HUES64 (cell line): ENCODE measurements at regions not wholly inside any gene's neighbourhood (a gene's known extent, or its start where the extent isn't known, plus 50 kb on each side); places are given as distances from the start of the nearest gene placed in this dataset.
"Not testable (repeated sequence)": the region's sequence is repeated elsewhere in the genome, so short reads cannot be mapped to it uniquely, and the experiment has no call there.

Experiments used
- H3K27ac ChIP-seq: 2 replicates; pipeline ENCODE4 v1.7.0; 2013; ENCODE audit warnings: low read depth, low read length, inconsistent platforms
- H3K27me3 ChIP-seq: 2 replicates; pipeline ENCODE4 v1.6.1; 2013; ENCODE audit warnings: mild to moderate bottlenecking, low read length; ENCODE audit not compliant: insufficient read depth
- H3K36me3 ChIP-seq: 2 replicates; pipeline ENCODE4 v1.6.1; 2013; ENCODE audit warnings: mild to moderate bottlenecking, low read length; ENCODE audit not compliant: insufficient read depth
- H3K4me1 ChIP-seq: 2 replicates; pipeline ENCODE4 v1.6.1; 2013; ENCODE audit warnings: mild to moderate bottlenecking, low read length, moderate library complexity; ENCODE audit not compliant: insufficient read depth
- H3K4me3 ChIP-seq: 2 replicates; pipeline ENCODE4 v1.5.1; 2013; ENCODE audit warnings: mild to moderate bottlenecking, low read length, moderate library complexity
- H3K9ac ChIP-seq: 2 replicates; pipeline ENCODE4 v1.6.1; 2013; ENCODE audit warnings: mild to moderate bottlenecking, low read depth, low read length
- H3K9me3 ChIP-seq: 2 replicates; pipeline ENCODE4 v1.6.1; 2013; ENCODE audit warnings: low read depth, low read length; ENCODE audit not compliant: insufficient read depth
- WGBS: fragments of 150-250, 120-280 bp; methylation state at CpG from one replicate; pipeline ENCODE4 v1.1.7; 2013; ENCODE audit warnings: missing lambda C conversion rate; 5-methylcytosine and 5-hydroxymethylcytosine counted together

DNA sequence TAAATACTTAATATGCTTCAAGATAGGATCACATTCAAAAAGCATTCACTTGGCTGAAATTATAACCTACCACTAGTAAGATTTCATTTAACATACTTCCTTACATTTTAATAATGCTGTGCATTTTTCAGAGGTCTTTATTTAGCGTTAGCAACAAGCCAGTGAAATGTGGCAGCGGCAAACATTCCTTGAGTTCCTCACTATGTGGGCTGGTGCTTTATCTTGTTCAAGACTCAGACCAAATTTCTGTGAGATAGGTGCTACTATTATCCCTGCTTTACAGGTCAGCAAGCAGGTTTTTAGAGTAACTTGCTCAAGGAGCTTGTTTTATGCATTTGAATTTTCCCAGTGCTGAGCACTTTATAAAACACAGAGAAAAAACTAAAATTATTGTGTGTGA is 132.7 kb downstream of the PLPPR4 start:
- Histone ChIP-seq H3K27me3 (no peaks in the 10 kb centered on the region), H3K9me3 (no peaks in the 10 kb centered on the region)
- 64% methylated on average over 2 of the region's 2 CpGs for WGBS

DNA sequence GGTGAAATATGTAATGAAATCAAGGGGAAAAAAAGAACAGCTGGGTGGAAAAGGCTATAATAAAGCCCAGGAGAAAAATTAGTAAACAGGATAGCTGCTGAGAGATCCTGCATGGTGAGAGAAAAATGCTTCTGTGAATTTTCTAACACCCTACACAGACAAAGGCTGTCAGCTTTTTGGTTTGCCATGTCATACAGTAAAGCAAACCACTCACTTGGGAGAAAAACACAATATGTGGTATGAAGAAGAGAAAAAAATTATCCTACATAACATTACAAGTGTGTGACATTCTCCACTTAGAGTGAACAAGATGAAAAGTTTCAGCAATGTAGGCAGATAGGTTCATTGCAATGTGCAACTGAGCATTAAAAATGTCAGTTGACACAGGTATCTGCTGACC is 133.6 kb downstream of the PLPPR4 start:
- no peak overlapping the region for H3K9ac ChIP-seq

More for the DNA sequence above, 132.7 kb downstream of the PLPPR4 start:
- Histone ChIP-seq H3K4me1 (0 out of 2 replicates have a peak, but pooled peaks cover 5% of the 10 kb centered on the region), H3K9ac (no peak overlapping the region), H3K27ac (no peak overlapping the region), H3K36me3 (no peaks in the 10 kb centered on the region), H3K4me3 (no peak overlapping the region)

DNA sequence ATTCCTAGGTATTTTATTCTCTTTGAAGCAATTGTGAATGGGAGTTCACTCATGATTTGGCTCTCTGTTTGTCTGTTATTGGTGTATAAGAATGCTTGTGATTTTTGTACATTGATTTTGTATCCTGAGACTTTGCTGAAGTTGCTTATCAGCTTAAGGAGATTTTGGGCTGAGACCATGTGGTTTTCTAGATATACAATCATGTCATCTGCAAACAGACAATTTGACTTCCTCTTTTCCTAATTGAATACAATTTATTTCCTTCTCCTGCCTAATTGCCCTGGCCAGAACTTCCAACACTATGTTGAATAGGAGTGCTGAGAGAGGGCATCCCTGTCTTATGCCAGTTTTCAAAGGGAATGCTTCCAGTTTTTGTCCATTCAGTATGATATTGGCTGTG is 137.3 kb downstream of the PLPPR4 start:
- not testable (repeated sequence) for H3K9me3 ChIP-seq, H3K27ac ChIP-seq, H3K4me3 ChIP-seq, H3K9ac ChIP-seq, H3K4me1 ChIP-seq, H3K36me3 ChIP-seq, H3K27me3 ChIP-seq

More for the DNA sequence above, 133.6 kb downstream of the PLPPR4 start:
- Histone ChIP-seq H3K36me3 (no peaks in the 10 kb centered on the region), H3K9me3 (no peaks in the 10 kb centered on the region), H3K4me1 (0 out of 2 replicates have a peak, but pooled peaks cover 5% of the 10 kb centered on the region), H3K27me3 (no peaks in the 10 kb centered on the region), H3K27ac (no peak overlapping the region), H3K4me3 (no peak overlapping the region)

DNA sequence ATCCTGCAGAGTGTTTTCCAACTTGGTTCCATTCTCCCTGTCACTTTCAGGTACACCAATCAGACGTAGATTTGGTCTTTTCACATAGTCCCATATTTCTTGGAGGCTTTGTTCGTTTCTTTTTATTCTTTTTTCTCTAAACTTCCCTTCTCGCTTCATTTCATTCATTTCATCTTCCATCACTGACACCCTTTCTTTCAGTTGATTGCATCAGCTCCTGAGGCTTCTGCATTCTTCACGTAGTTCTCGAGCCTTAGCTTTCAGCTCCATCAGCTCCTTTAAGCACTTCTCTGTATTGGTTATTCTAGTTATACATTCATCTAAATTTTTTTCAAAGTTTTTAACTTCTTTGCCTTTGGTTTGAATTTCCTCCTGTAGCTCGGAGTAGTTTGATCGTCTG is 140.1 kb downstream of the PLPPR4 start:
- not testable (repeated sequence) for H3K4me1 ChIP-seq, H3K36me3 ChIP-seq, H3K27ac ChIP-seq, H3K4me3 ChIP-seq, H3K27me3 ChIP-seq, H3K9me3 ChIP-seq, H3K9ac ChIP-seq
- WGBS: over 99% methylated on average over 5 of the region's 7 CpGs

DNA sequence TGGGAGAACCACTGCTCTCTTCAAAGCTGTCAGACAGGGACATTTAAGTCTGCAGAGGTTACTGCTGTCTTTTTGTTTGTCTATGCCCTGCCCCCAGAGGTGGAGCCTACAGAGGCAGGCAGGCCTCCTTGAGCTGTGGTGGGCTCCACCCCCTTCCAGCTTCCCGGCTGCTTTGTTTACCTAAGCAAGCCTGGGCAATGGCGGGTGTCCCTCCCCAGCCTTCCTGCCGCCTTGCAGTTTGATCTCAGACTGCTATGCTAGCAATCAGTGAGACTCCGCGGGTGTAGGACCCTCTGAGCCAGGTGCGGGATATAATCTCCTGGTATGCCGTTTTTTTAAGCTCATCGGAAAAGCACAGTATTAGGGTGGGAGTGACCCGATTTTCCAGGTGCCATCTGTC is 141.0 kb downstream of the PLPPR4 start:
- H3K27me3 ChIP-seq, H3K27ac ChIP-seq, H3K36me3 ChIP-seq, H3K9ac ChIP-seq, H3K4me1 ChIP-seq, H3K9me3 ChIP-seq, H3K4me3 ChIP-seq: not testable (repeated sequence)
- 88% methylated on average over 9 of the region's 9 CpGs for WGBS

DNA sequence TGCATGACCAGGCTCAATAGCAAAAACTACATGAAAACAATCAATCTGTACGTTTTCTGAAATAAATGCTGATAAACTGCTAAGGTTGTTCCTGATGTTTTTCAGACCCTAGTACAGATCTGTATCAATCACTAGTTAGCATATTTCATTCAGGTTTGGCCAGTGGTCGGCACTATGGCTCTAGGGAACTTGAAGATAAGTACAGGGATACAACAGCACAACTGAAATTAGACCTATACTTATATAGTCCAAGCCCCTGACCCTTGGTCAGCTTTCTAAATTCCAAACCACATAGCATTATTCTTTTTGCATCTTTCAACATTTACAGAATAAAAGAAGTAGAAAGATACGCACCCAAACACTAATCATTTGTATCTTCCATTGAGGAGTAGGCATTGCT is 142.7 kb downstream of the PLPPR4 start:
- WGBS: 95% methylated on average over 3 of the region's 3 CpGs
- Histone ChIP-seq H3K9me3 (0 out of 2 replicates have a peak, but pooled peaks cover 6% of the 10 kb centered on the region), H3K27me3 (no peaks in the 10 kb centered on the region), H3K4me1 (no peaks in the 10 kb centered on the region), H3K4me3 (no peak overlapping the region), H3K36me3 (no peaks in the 10 kb centered on the region), H3K27ac (no peak overlapping the region), H3K9ac (no peak overlapping the region)

DNA sequence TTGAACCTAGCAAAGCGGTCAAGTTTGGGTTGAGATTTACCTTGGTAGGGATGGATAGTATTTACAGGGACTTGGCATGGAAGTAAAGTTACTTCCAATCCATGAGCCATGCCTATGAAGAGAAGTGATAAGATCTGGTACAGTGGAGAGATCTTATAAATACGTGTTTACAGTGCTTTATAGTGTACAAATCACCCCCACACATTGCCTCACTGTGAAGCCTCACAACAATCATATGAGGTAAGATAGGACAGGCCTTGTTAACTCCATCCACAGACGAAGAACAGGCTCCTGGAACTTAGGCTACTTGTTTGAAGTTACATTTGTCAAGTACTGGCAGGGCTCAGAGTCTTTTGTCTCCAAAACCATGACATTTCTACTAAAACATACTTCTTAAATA is 159.8 kb downstream of the PLPPR4 start:
- WGBS: 93% methylated on average over 2 of the region's 3 CpGs
- 0 out of 2 replicates have a peak, but pooled peaks cover 4% of the 10 kb centered on the region for H3K9me3 ChIP-seq

DNA sequence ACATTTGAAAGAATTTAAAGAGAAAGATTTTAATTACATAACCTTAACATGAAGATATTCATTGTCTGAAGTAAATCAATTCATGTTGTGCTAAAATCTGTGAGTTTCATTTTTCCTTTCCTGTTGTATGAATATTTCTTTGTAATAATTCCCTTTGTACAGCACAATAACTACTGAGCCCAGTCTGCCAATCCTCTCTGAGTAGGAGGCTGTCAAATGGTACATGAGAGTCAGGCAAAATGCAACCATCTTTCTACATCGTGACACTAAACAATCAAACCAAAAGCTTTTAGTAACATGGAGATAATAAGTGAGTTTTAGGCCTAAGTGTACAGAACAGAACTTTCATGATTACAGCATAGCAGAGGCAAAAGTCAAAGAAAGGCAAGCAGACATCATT is 165.5 kb downstream of the PLPPR4 start:
- no peak overlapping the region for H3K4me3 ChIP-seq
- 0 out of 2 replicates have a peak, but pooled peaks cover 5% of the 10 kb centered on the region for H3K9me3 ChIP-seq
- no peak overlapping the region for H3K9ac ChIP-seq
- H3K36me3 ChIP-seq: no peaks in the 10 kb centered on the region
- no peaks in the 10 kb centered on the region for H3K27me3 ChIP-seq
- WGBS: no CpG with 5 or more reads among the region's 1 CpG
- no peak overlapping the region for H3K27ac ChIP-seq
- H3K4me1 ChIP-seq: no peaks in the 10 kb centered on the region

More for the DNA sequence above, 159.8 kb downstream of the PLPPR4 start:
- Histone ChIP-seq H3K4me1 (no peaks in the 10 kb centered on the region), H3K27me3 (no peaks in the 10 kb centered on the region), H3K4me3 (no peak overlapping the region), H3K27ac (no peak overlapping the region), H3K36me3 (no peaks in the 10 kb centered on the region), H3K9ac (no peak overlapping the region)

DNA sequence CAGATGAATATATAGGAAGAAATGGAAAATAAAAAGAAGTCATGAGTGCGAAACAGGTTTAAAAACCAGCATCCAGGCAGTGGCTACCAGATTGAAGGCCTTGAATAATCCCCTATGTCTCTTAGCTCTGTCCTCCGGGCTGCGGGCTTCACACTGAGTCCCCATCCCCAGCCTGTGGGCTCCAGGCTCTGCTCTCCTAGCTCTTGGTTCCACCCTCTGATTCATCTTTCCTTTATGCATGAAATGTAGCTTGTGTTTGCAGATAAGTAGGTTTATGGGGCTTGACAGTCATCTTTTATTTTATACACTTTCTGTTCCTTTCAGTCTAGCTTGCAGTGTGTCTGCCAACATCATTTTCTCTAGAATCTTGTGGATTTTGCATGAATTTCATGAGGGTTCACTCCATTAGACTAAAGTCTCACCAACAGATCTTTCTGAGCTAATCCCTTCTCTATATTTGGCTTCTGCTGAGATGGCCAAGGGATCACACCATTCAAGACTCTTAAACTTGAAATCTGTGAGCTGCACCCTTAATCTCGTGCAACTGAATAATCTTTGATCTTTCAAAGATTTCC is 174.5 kb downstream of the PLPPR4 start:
- no peak overlapping the region for H3K9ac ChIP-seq
- WGBS: 93% methylated on average over 4 of the region's 4 CpGs
- H3K27ac ChIP-seq: no peak overlapping the region

DNA sequence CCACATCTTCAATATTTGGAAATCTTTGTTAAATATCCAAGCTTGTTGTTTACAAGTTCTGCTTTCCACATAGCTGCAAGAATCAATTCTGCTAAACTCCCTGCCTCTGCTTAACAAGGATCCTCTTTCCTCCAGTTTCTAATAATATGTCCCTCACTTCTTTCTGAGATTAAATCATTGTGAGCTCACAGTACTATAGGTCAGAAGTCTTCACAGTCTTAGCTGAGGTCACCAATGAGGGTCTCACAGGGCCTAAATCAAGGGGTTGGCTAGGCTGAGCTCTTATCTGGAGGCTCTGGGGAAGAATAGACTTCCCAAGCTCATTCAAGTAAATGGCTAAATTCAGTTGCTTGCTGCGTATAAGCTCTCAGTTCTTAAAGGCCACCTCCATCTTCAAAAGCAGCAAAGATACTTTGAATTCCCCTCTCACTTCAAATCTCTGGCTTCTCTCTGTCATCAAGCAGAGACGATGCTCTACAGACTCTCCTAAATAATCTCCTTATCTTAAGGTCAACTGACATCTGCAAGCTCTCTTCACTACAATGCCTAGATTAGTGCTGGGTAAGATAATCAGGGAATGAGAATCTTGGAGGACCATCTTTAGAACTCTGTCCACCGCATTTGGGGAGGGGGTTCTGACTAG is 175.3 kb downstream of the PLPPR4 start:
- 94% methylated on average over 3 of the region's 3 CpGs for WGBS
- H3K36me3 ChIP-seq: no peaks in the 10 kb centered on the region
- H3K27me3 ChIP-seq: no peaks in the 10 kb centered on the region
- no peak overlapping the region for H3K27ac ChIP-seq
- H3K4me3 ChIP-seq: no peak overlapping the region
- H3K9ac ChIP-seq: no peak overlapping the region
- H3K4me1 ChIP-seq: no peaks in the 10 kb centered on the region
- H3K9me3 ChIP-seq: no peaks in the 10 kb centered on the region

More for the DNA sequence above, 174.5 kb downstream of the PLPPR4 start:
- Histone ChIP-seq H3K4me3 (no peak overlapping the region), H3K9me3 (no peaks in the 10 kb centered on the region), H3K36me3 (no peaks in the 10 kb centered on the region), H3K4me1 (no peaks in the 10 kb centered on the region), H3K27me3 (no peaks in the 10 kb centered on the region)

DNA sequence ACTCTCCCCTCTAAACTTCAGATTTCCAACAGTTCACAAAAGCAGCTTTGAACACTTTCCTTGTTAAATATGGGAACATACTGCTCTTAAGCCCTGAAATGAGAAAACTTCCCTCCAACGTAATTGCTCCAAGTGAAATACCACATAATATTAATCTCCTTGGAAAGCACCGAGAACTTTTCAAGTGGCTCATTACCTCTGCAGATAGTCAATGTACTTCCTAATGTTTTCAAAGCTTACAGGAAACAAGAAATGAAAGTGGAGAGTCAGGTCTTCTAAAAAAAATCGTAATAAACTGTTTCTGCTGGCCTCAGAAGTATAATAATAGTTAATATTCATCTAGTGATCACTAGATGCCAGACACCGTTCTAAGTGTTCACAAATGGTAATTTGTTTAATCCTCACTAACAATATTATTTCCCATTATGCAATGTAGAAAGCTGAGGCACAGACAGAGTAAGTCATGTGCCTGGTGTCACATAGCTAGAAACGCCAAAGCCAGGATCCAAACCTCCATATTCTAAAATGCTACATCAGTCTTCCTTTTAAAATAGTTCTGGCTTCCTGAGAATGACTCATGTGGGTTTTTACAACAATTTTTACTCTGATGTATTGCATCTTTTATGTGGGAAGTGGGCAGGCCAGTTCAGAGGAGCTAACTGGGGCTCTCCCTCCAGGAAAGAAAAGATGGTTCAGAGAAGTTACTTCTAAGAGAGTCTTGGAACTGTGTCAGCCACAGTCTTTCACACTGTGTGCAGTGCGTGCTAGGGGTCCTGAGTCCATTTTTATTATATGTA is 177.2 kb downstream of the PLPPR4 start:
- H3K27ac ChIP-seq: no peak overlapping the region
- H3K4me3 ChIP-seq: no peak overlapping the region
- H3K9me3 ChIP-seq: no peaks in the 10 kb centered on the region
- no peaks in the 10 kb centered on the region for H3K27me3 ChIP-seq
- H3K36me3 ChIP-seq: no peaks in the 10 kb centered on the region
- no peaks in the 10 kb centered on the region for H3K4me1 ChIP-seq
- 94% methylated on average over 6 of the region's 6 CpGs for WGBS
- H3K9ac ChIP-seq: no peak overlapping the region
